ENCODE measurements at regions not wholly inside any gene's neighbourhood (a gene's known extent, or its start where the extent isn't known, plus 50 kb on each side); places are given as distances from the start of the nearest gene placed in this dataset.

GRCh38 chr12:88986056-88986455 is 366.2 kb downstream of the DUSP6 start:
- DNase-seq, result no peak

- DNase-seq, result peak; percentile 18
Observed at GRCh38 chr12:88985631-88986030, 366.7 kb downstream of the DUSP6 start.

- no peak for DNase-seq
Observed at GRCh38 chr12:88985011-88985410, 367.3 kb downstream of the DUSP6 start.

GRCh38 chr12:88982694-88983093 is 369.6 kb downstream of the DUSP6 start:
- DNase-seq, result no peak

GRCh38 chr12:88977115-88977514 is 375.2 kb downstream of the DUSP6 start:
- DNase-seq, result no peak

- DNase-seq, result no peak
Observed at GRCh38 chr12:88973998-88974397, 378.3 kb downstream of the DUSP6 start.

- no peak for DNase-seq
Observed at GRCh38 chr12:88970740-88971139, 381.6 kb downstream of the DUSP6 start.

- DNase-seq, result no peak
Observed at GRCh38 chr12:88969127-88969526, 383.2 kb downstream of the DUSP6 start.

- DNase-seq, result no peak
Observed at GRCh38 chr12:88960213-88960878, 380.1 kb upstream of the KITLG start.

- DNase-seq, result no peak
Observed at GRCh38 chr12:88958946-88959345, 378.7 kb upstream of the KITLG start.

- no peak for DNase-seq
Observed at GRCh38 chr12:88958153-88958552, 377.9 kb upstream of the KITLG start.

GRCh38 chr12:88957358-88957757 is 377.1 kb upstream of the KITLG start:
- DNase-seq, result no peak

GRCh38 chr12:88955531-88955930 is 375.3 kb upstream of the KITLG start:
- no peak for DNase-seq

GRCh38 chr12:88953029-88953586 is 372.8 kb upstream of the KITLG start:
- no peak for DNase-seq

GRCh38 chr12:88952562-88952942 is 372.3 kb upstream of the KITLG start:
- peak; percentile 63 for DNase-seq

- DNase-seq, result no peak
Observed at GRCh38 chr12:88951860-88952561, 371.7 kb upstream of the KITLG start.

- no peak for DNase-seq
Observed at GRCh38 chr12:88951177-88951576, 370.9 kb upstream of the KITLG start.

- DNase-seq, result no peak
Observed at GRCh38 chr12:88947486-88948043, 367.3 kb upstream of the KITLG start.

GRCh38 chr12:88946372-88946997 is 366.2 kb upstream of the KITLG start:
- DNase-seq, result peak; percentile 80

GRCh38 chr12:88945051-88945732 is 364.9 kb upstream of the KITLG start:
- DNase-seq, result no peak

GRCh38 chr12:88944397-88944796 is 364.1 kb upstream of the KITLG start:
- DNase-seq, result no peak

- DNase-seq, result no peak
Observed at GRCh38 chr12:88940854-88941253, 360.6 kb upstream of the KITLG start.

- no peak for DNase-seq
Observed at GRCh38 chr12:88935856-88936255, 355.6 kb upstream of the KITLG start.

Measured in fibroblast of skin of scalp (primary cell).